GM18867 (cell line): ENCODE measurements at regions not wholly inside any gene's neighbourhood (a gene's known extent, or its start where the extent isn't known, plus 50 kb on each side); places are given as distances from the start of the nearest gene placed in this dataset.
"Not testable (repeated sequence)": the region's sequence is repeated elsewhere in the genome, so short reads cannot be mapped to it uniquely, and the experiment has no call there.

Experiments used
- ATAC-seq: cut with Tn5 transposase; IDR thresholded peaks from one replicate; pipeline ENCODE4 v1.9.1; 2021; ENCODE audit warnings: mild to moderate bottlenecking, moderate library complexity; ENCODE audit not compliant: unreplicated experiment

- no peak for ATAC-seq
These were observed 934.4 kb downstream of the MAT2B start for GRCh38 chr5:164439799-164440198.

- ATAC-seq, result no peak
These were observed 944.0 kb downstream of the MAT2B start for GRCh38 chr5:164449460-164449859.

- no peak for ATAC-seq
These were observed 960.6 kb downstream of the MAT2B start for GRCh38 chr5:164466033-164466432.

GRCh38 chr5:164470312-164470711 lies 964.9 kb downstream of the MAT2B start:
- ATAC-seq, result no peak

GRCh38 chr5:164472165-164472564 lies 966.7 kb downstream of the MAT2B start:
- ATAC-seq, result no peak

GRCh38 chr5:164475339-164475977 lies 970.0 kb downstream of the MAT2B start:
- ATAC-seq, result no peak

GRCh38 chr5:164481270-164481669 lies 975.9 kb downstream of the MAT2B start:
- no peak for ATAC-seq

GRCh38 chr5:164482351-164482750 lies 976.9 kb downstream of the MAT2B start:
- no peak for ATAC-seq

- no peak for ATAC-seq
These were observed 979.5 kb downstream of the MAT2B start for GRCh38 chr5:164484948-164485347.

- ATAC-seq, result no peak
These were observed 982.5 kb downstream of the MAT2B start for GRCh38 chr5:164487939-164488338.

- ATAC-seq, result no peak
These were observed 992.1 kb downstream of the MAT2B start for GRCh38 chr5:164497311-164498064.

- no peak for ATAC-seq
These were observed 993.0 kb downstream of the MAT2B start for GRCh38 chr5:164498438-164498837.

- no peak for ATAC-seq
These were observed 995.4 kb downstream of the MAT2B start for GRCh38 chr5:164500856-164501255.

- ATAC-seq, result no peak
These were observed 995.9 kb downstream of the MAT2B start for GRCh38 chr5:164501344-164501743.

GRCh38 chr5:164504141-164504772 lies 998.8 kb downstream of the MAT2B start:
- peak; percentile 85 for ATAC-seq

GRCh38 chr5:164505791-164506190 lies 1000.4 kb downstream of the MAT2B start:
- ATAC-seq, result no peak

- ATAC-seq, result no peak
These were observed 1012.8 kb downstream of the MAT2B start for GRCh38 chr5:164518067-164518740.

- ATAC-seq, result no peak
These were observed 1013.3 kb downstream of the MAT2B start for GRCh38 chr5:164518741-164519080.

GRCh38 chr5:164532235-164532900 lies 1026.9 kb downstream of the MAT2B start:
- no peak for ATAC-seq

GRCh38 chr5:164533426-164533825 lies 1028.0 kb downstream of the MAT2B start:
- not testable (repeated sequence) for ATAC-seq

GRCh38 chr5:164540174-164540573 lies 1034.8 kb downstream of the MAT2B start:
- ATAC-seq, result no peak
